HG03103 (cell line): ENCODE measurements at regions not wholly inside any gene's neighbourhood (a gene's known extent, or its start where the extent isn't known, plus 50 kb on each side); places are given as distances from the start of the nearest gene placed in this dataset.
"Not testable (repeated sequence)": the region's sequence is repeated elsewhere in the genome, so short reads cannot be mapped to it uniquely, and the experiment has no call there.

ENCODE experiments used
- ATAC-seq: cut with Tn5 transposase; IDR thresholded peaks from one replicate; pipeline ENCODE4 v1.9.1; 2021; ENCODE audit warnings: low read depth; ENCODE audit not compliant: unreplicated experiment

DNA sequence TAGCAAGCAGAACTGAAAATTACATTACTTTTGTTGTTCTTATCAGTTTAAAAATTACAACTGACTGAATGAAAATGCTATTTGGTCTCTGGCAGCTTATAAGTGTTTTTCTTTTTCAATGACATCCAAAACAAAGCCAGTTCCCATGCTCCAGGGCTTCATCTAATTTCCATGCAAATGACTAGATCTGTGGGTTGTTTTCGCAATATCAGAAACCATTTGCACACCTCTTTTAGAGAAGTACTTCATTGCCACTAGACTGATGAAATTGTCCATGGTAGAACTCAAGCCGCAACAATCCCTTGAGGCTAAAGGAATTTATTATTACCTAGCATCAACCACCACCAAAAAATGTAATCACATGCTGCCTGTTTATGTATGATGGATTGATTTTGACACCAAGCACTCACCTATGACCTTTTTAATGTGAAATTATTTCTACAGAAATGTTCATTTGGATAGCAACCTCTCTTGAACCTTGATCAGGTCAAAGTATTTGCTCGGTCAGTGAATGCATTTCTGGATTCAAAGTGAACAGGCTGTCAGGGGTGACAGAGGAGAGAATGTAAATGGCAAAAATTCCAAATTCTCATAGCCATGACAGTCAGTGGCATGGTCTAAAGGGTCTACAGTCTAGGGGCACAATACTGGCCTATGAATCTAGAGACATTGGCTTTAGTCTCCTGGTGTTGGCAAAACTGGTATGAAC, 769.3 kb downstream of the SORCS1 start:
- ATAC-seq: no peak

DNA sequence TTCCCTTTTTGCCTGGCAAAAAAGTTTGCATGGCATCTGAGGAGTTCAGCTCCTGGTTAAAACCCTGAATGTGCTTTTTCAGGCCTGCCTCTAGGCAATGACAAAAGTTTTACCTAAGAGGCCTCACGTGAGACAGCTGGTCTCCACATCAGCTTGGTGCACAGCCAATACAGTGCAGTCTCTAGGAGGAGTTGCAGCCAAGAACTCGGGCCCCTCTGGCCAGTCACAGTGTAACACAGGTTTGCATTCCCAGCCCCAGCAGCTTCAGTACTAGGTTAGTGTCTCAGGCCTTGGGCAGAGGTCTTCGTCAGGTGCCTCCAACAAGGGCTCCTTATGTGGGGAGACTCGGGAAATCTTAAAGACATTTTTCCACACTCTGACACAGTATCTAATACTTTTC, 771.7 kb downstream of the SORCS1 start:
- no peak for ATAC-seq

DNA sequence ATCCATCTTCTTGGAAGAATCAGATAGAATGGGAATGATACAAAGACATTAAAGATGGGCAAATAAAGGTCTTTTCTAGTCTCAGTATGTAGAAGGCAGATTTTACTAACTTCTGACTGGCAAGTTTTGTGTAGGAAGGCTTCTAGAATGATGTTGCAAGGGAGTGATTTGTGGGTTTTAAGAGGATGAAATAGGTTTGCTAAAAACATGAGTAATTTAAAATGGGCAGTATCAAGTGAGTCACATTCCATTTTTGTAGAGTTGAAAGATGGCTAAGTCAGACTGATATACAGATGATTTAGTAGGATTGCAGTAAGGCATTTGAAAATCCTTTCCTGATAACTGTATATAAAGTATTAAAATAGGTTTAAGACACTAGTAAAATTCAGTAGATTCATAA, 777.4 kb downstream of the SORCS1 start:
- ATAC-seq: no peak

DNA sequence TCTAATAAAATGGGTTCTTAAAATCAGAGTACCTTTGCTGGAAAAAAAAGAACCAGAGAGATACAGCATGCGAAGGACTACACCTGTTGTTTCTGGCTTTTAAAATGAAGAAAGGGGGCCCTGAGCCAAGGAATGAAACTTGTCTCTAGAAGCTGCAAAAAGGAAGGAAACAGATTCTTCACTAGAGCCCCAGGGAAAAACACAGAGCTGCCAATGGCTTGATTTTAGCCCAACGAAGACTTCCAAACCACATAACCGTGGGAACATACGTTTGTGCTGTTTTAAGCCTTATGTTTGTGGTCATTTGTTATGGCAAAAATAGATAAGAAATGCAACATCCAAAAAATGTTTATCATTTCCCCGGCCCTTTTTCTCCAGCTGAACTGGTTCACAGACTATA, 780.0 kb downstream of the SORCS1 start:
- ATAC-seq: no peak

DNA sequence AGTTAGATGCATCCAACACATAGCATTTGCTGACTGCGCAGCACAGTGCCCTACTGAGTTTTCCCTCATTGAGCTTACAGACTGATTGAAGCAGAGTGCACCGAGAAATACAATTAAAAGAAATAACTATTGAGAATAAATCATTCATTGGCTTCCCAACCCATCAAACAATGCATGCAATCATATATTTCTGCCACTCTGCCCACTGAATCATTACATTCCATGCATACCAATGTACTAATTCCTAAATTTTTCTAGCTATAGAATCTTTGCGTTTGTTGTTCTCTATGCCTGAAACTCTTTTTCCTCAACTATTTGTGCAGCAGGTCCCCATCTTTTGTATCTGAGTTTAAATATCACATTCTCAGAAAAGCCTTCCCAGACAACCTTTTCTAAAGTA, 783.8 kb downstream of the SORCS1 start:
- ATAC-seq: no peak

GRCh38 chr10:106378251-106378650, 786.3 kb downstream of the SORCS1 start:
- no peak for ATAC-seq

GRCh38 chr10:106370751-106371150, 793.8 kb downstream of the SORCS1 start:
- ATAC-seq: no peak

DNA sequence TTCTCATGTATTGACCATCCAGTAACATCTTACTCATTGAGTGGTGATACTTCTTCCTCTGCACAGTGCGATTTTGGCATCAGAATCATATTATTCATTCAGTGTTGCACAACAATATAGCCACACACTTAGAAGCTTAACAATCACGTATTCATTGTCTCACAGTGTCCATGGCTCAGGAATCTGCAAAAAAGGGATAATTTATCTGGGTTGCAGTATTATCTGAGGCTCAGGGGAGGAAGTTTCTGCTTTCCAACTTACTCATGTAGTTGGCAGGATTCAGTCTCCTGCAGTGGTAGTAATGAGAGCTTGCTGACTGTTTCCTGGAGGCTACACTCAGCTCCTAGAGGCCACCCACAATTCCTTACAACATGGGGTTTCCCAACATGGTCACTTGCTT, 803.6 kb downstream of the SORCS1 start:
- no peak for ATAC-seq

DNA sequence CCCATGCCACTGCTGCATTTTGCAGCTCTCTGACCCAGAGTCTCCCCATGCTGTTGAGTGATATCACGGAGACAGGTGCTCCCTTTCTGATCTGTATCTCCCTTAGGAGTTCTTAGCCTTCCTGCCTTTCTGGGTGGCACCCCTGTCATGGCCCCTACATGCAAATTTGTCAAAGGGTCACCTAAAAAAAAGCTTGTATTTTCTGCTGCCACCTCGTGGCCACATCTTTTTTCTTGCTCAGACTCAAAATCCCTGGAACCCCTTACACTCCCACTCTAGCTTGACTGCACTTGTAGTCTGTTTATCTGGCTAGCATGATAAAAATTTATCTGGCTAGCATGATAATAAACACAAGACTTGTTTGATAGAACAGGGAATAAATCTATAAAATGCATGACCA, 809.1 kb downstream of the SORCS1 start:
- ATAC-seq: no peak

- ATAC-seq: no peak
These were observed 815.6 kb downstream of the SORCS1 start for GRCh38 chr10:106348933-106349332.

- ATAC-seq: no peak
These were observed 817.0 kb downstream of the SORCS1 start for GRCh38 chr10:106347547-106347946.

- not testable (repeated sequence) for ATAC-seq
These were observed 821.0 kb downstream of the SORCS1 start for GRCh38 chr10:106343539-106343938.

DNA sequence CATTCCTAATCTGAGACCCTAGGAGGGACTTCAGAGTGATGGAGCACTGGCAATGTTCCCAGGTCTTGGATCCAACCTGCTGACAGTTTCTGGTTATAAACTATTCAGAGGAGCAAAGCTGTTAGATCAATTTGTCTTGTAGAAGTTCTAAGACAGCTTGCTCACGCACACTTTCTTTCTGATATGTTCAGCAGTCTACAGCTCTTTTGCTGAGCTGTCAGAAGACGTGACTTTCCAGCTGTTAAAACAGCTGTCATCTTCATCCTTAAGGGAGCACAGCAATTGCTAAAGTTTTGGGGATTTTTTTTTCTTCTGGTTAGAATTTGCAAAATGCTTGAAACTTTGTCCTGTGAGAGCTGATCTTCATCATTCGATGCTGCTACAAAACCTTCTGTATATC, 823.1 kb downstream of the SORCS1 start:
- ATAC-seq: no peak

DNA sequence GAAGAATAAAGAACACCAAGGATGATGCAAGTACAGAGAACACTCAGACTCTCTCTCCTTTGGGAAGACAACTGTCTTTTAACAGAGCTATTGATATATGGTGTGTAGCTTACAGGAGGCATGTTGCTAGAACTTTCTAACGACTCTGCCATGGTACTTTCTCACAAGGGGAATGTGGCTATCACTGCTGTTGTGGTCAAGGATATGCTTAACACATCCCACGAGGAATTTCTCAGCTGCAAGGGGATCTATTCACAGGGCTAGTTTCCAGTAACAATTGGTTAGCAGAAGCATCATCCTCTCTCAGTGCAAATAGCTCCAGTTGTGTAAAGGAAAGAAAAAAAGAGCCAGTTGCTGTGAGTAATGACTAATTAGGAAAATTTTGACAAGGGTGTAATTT, 826.0 kb downstream of the SORCS1 start:
- ATAC-seq: no peak

DNA sequence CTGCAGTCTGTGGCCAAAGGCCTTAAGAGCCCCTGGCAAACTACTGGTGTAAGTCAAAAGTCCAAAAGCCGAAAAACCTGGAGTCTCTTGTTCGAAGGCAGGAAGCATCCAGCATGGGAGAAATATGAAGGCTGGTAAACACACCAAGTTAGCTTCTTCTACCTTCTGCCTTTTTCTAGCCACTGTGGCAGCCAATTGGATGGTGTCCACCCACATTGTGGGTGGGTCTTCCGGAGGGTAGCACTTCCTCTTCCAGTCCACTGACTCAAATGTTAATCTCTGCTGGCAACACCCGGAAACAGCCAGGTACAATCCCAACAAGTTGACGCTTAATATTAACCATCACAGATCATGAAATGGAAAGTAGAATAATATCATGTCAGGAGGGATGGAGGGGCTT, 827.6 kb downstream of the SORCS1 start:
- no peak for ATAC-seq

DNA sequence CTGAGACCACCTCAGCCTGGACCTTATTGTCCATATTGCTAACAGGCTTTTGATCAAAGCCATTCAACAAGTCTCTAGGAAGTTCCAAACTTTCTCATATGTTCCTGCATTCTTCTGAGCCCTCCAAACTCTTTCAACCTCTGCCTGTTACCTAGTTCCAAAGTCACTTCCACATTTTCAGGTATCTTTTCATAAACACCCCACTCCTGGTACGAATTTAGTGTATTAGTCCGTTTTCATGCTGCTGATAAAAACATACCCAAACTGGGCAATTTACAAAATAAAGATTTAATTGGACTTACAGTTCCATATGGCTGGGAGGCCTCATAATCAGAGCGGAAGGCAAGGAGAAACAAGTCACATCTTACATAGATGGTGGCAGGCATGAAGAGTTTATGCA, 836.8 kb downstream of the SORCS1 start:
- ATAC-seq: no peak

DNA sequence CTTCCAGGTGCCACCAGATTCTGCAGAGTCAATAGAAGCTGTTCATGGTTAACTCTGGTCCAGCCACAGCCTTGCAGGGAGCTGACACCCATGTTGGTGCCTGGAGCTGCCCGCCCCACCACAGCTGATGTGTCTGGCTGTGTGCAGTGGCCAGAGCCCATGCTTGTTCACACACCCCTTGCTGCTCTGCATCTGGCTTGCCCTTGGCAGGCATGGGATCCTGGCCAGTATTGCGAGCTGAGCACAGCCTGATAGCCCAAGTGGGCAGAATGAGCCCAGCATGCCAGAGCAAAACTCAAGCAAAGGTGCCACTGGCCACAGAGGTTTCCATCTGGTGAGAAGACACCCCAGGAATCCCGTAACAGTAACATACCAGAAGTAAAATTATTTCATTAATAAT, 843.6 kb downstream of the SORCS1 start:
- ATAC-seq: no peak

DNA sequence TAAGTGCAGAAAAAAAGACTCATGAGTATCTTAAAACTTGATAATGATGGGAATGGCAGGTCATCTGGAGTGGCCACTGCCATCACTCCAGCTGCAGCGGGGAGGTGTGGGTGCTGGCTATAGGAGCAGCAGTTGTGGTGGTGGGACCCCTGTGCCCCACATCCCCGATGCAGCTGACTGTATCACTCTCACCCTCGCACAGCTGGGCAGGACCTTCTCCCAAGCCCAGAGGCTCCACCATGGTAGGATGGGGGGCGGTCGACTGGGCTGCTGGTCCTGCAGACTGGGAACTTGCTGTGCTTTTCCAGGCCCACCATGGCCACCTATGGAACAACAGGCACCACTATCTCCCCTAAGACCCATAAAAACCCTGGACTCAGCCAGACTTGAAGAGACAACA, 844.4 kb downstream of the SORCS1 start:
- no peak for ATAC-seq

GRCh38 chr10:106317554-106317953, 847.0 kb downstream of the SORCS1 start:
- ATAC-seq: no peak

- ATAC-seq: no peak
These were observed 851.5 kb downstream of the SORCS1 start for GRCh38 chr10:106313041-106313440.

DNA sequence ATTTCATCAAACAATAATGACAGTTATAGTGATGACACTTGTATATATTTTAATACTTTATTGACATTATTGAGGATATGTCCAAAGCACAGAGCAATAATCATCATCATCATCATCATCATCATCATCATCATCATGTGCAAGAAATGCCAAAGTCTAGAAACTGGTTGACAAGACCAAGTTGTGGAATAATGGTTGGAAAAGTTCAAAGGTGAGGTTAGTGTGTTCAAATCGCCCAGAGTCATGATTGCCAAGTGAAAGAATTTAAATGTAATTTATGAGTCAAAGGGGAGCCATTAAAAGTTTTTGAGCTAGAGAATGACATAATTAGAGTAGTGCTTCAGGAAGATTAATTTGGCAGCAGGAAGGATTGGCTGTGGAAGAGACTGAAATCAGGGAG, 852.4 kb downstream of the SORCS1 start:
- ATAC-seq: no peak

DNA sequence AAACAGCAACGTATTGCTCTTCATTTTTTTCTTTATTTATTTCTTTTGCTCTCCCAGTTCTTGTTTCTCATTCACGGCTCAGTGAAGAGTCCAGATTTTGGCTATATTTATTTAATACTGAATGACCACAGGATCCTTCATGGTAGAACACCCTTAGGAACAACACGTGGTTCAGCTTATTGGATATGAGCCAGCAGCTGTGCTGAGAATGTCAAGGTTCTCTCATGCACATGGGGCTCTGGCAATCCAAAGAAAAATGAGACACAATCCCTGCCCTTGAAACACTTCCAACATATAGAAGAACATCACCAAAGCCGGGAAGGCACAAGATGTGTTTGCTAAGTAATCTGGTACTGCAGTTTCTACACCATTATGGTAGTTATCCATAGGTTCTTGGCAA, 852.9 kb downstream of the SORCS1 start:
- ATAC-seq: no peak

DNA sequence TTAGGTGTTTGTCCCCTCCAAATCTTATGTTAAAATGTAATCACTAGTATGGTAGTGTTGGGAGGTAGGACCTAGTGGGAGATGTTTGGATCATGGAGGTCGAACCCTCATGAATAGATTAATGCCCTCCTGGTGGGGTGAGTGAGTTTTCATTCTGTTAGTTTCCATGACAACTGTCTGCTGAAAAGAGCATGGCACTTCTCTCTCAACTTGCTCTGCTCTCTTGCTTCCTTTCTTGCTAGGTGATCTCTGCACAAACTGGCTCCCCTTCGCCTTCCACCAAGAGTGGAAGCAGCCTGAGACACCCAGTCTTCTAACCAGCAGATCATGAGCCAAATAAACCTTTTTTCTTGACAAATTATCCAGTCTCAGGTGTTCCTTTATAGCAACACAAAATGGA, 853.9 kb downstream of the SORCS1 start:
- no peak for ATAC-seq
